Ammon's horn (tissue), 1 donor: ENCODE measurements at regions not wholly inside any gene's neighbourhood (a gene's known extent, or its start where the extent isn't known, plus 50 kb on each side); places are given as distances from the start of the nearest gene placed in this dataset.

Experiments
- DNase-seq: peaks from one replicate; pipeline ENCODE4 v3.0.0-alpha.2; 2016; ENCODE audit warnings: low spot score

DNA sequence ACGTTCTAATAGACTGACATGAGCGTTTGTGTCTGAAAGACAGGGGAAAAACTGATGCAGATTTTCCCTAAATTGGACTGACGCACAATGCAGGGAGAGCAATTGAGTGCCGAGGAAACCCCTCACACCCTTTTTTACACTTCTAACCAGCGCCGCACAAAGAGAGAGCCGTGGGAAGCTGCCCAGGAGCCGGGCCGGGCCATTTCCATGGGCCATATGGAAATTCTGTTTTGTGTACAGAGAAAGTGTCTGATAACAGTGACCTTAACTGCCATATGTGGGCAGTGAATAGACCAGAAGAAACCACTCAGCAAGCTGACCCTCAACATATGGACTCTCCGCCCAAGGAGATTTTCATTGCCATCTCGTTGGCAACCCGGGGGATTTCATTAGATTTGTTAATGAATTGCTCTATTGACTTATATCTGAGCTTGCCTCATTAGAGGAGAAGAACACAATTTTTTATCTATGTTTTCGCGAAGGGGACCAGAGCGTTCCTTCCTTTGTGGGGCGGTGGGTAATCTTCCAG is 225.9 kb upstream of the IRX3 start:
- no peak for DNase-seq

DNA sequence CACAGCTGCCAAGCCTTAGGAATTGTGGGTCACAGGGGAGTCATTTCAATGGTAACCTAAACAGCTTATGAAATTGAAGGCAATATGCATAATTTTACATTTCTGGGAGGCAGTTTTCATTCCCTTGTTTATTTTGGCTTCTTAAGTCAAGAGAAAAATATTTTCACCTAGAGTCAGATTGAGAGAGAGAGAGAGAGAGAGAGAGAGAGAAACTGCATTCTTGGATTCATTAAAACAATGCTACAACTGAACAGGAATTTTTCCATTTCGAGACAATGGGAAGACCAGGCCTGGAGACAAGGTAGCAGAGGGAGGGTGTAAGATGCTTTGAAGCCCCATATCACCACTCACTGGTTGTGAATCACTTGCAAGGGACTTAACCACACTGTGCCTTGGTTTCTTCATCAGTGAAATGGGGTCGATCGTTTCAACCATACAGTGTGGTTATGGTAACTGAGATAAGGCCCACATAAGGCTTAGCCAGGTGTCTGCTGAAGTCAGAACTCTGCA is 224.7 kb upstream of the IRX3 start:
- no peak for DNase-seq

GRCh38 chr16:54510685-54511221 is 224.2 kb upstream of the IRX3 start:
- no peak for DNase-seq

GRCh38 chr16:54509456-54509855 is 222.9 kb upstream of the IRX3 start:
- DNase-seq: no peak

DNA sequence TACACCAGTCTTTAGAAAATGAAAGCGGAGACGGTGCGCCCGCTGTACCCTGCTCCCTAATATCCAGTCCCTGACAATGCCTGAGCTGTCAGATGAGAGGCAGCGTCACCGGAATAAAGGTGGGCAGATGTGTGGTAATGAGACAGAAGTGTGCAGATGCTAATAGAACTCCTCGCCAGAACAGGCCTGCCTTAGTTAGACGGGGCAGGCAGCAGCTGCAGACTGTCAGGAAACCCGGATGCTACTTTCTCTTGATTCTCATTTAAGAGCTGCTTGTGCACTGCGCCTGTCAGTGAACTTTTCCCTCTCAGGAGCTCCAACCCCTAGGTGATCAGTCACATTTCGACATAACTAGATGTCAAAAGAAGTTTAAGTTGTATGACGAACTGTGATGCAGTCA is 221.8 kb upstream of the IRX3 start:
- DNase-seq: no peak

DNA sequence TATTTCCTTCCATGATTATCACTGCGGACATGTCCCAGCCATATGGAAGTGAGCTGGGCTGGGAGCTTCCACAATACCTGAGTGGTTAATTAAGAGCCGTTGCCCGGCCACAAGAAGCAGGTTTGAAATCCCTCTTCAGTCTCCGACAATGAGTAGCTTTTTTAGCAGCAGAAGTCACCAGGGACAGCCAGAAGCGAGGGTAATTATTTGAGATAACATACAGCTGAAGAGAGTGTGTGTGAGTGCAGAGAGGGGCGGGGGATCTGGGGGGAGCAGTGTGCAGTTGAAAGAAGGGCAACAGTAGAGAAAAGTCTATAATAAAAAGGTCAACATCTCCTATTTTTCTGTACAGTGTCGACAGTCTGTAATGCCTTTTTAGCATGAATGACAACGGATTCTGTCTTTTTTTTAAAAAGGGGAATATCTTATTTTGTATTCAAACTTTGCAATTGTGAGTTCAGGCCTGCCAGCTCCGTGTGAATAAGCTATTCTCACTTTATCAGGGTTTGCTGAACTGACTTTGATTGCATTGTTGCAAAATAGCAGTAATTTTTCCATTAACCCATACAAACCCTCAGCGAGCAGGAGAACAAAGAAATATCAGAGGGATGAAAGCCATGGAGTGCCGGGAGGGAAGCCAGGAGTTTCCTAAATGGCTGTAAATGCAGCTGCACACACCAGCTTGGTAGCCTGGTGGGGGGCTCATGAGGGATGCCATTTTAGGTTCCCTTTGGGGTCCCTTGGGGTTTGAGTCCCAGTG is 220.3 kb upstream of the IRX3 start:
- no peak for DNase-seq

GRCh38 chr16:54506214-54506580 is 219.6 kb upstream of the IRX3 start:
- no peak for DNase-seq

GRCh38 chr16:54505549-54506213 is 219.1 kb upstream of the IRX3 start:
- no peak for DNase-seq

GRCh38 chr16:54504372-54504771 is 217.8 kb upstream of the IRX3 start:
- no peak for DNase-seq

DNA sequence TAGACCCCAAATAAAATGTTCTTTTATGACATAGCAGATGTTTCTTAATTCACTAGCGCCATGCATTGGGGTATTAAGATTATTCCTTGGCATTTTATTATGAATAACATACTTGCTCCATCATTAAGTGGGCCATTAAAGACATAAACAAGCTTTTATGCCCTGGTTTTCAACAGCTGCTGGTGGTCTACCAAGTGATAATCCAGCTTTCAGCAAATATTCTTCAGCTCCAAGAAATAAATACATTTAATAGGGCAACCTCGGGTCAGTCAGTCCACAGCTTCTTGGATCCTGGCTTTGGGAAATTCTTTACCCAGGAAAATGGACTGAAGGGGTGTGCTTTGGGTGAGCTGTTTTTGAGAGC is 217.3 kb upstream of the IRX3 start:
- no peak for DNase-seq

DNA sequence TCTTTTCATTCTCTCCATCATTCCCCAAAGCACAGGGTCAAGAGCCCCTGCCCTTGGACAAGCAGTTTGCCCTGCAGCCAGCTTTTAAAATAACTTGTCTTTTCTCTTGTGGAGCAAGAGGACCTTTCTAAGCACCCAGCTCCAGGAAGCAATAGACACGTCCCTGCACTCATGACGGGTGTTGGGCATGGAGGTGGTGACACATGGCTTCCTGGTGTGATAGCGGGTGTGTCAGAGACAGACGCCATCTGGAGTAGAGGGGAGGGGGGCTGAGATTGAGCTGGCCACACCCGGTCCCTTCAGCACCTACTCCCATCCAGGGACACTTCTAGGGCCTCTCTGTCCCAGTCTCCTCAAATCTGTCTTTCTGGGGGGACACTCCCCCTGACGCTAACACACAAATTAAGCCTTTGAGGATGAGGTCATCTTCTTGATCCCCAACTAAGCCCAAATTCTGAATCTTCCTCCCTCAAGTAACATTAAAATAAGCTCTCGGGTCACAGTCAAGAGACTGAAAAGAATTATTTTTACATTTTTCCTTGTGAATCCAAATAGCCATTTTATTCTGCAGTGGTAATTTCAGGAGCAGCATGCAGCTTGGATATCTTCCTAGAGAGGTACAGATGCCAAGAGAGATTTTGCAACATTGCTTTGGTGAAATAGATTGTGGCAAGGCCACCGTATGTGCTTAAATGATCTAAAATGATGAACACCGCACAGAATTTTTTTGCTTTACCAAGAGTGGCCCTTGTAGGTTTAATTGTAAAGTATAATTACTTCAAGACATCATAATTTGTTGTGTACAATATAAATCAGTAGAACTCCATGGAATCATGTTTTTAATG is 216.6 kb upstream of the IRX3 start:
- peak; percentile 51 for DNase-seq

- no peak for DNase-seq
Measured at GRCh38 chr16:54501797-54502196, 215.2 kb upstream of the IRX3 start.

DNA sequence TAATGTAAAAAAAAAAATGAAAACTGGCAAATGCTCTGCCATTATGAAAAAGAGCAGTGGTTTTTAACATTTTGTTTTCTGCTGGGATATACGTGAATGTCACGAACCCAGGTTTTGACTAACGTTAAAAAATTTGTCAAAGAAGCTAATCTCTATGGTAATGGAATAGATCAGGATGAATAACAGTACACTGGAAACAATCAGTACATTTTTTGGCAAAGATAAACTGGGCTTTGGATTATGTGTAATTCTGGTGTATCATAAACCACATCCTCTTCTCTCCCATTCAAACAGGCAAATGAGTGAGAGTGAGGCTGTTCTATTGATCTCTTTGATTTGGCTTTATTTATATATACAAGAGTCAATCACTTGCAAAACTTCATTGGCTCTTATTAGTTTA is 207.0 kb upstream of the IRX3 start:
- no peak for DNase-seq

DNA sequence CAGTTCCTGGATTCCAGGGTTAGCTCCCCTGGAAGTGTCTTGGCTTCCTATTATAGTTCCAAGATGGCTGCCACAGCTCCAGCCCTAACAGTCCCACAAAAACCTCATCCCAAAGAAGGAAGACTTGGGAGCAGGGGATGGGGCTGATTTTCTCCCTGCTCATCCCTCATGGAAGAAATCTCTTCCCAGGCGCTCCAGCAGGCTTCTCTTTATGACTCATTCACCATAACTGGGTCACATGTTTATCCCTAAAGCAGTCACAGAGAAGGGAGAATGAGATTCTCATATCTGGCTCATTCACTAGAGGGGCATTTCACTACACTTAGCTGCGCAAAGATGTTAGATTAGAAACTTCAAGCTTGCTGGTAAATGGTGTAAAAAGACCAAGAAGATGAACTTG is 206.5 kb upstream of the IRX3 start:
- DNase-seq: no peak

GRCh38 chr16:54490112-54490488 is 203.5 kb upstream of the IRX3 start:
- no peak for DNase-seq

DNA sequence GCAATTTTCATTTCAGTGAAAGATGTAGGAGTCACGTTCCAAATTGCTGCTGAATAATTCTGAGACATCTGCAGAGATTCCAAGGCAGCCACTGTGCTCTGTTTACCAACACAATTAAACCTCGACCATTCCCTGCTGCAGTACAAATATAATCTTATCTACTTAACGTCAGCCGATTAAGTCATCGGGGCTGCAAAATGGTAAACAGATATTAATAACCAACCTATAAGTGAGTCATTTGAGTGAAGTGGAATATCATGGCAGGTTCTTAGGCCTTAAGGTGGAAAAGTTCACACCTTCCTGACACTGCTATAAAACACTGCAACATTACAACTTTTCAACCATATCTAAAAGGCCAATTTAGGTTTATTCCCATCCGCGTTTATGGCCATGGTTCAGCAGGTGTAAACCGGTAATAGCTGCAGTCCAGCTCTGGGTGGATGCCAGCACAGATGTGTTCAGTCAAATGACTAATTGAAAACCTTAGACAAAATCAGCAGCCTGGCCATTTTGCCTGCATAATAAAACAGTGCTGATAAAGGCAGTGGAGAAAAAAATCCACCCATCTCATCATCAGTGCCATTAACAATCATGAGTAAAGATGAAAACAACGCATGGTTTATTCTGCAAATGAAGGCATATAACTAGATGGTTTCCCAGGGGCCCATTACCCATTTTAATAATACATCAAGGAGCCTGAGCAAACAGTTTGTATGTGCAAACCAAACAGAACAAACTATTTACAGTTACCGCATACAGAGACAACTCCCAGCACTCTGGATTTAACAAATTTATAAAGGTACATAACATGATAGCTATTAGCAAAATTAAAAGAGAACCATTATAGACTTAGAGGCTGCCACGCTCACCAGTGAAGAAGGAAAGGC is 202.9 kb upstream of the IRX3 start:
- no peak for DNase-seq

GRCh38 chr16:54488729-54489128 is 202.1 kb upstream of the IRX3 start:
- DNase-seq: no peak

GRCh38 chr16:54487933-54488332 is 201.3 kb upstream of the IRX3 start:
- DNase-seq: peak; percentile 4

DNA sequence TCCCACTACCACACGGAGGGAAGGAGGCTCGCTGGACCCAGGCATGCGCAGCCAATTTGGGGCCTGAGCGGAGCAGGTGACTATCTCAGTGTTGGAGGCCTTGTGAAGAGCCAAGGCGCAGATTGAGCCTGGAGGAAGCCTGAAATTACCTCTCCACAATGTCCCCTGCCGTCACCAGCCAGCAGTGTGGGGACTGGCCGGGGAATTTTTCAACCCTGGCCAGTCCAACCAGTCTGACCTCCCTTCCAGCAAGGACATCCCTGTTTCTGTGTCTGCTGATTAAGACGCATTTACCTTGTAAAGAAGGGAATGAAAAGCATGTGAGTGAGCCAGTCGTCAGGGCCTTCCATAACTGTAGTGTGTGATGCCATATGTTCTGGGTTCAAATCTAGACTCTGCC is 198.1 kb upstream of the IRX3 start:
- DNase-seq: no peak

DNA sequence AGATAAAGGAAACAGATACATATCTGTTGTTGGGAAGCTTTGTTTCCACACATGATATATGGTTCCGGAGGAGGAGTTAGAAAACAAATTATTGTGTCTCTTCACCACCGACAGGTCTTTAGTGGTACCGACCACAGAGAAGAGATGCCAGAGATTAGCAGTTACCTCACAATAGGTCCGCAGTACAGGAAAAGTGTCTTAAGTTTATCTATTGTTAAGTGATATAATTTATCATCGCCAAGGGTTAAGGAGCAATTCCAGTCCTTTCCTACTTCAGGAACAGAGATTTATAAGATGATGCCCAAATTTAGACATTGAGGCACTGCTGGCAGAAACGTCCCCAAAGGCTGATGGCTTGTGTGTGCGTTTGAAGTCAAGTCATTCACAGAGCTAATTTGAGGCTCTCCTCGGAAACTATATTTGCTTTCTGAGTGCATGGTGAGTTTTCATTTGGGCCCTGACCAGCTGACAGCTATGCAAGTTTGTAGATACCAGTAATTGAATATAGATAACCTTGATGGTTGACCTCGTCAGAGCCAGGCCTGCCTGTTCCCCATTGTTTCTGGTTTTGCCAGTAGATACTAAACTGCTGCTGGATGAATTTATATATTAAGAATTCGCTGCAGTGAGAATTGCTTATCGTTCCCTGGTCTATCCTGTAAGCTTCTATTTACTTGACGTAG is 196.4 kb upstream of the IRX3 start:
- no peak for DNase-seq

- no peak for DNase-seq
Measured at GRCh38 chr16:54480429-54480828, 193.8 kb upstream of the IRX3 start.
